Body of pancreas (tissue), 4 donors: ENCODE measurements at regions not wholly inside any gene's neighbourhood (a gene's known extent, or its start where the extent isn't known, plus 50 kb on each side); places are given as distances from the start of the nearest gene placed in this dataset.

Source experiments
- CTCF ChIP-seq, 7 experiments: fragments of 450-650 bp in 4 of 7; fragments of 200-600 bp in 3 of 7; sonication (generic) in 3 of 7; IDR thresholded peaks; one replicate each; pipeline ENCODE4 v1.5.1; 2016 to 2019; ENCODE audit warnings: antibody characterized with exemption in 7 of 7
- POLR2A ChIP-seq, 3 donors: fragments of 450-650 bp; IDR thresholded peaks; one replicate each; pipeline ENCODE4 v1.6.1; 2016; ENCODE audit warnings: antibody characterized with exemption in 3 of 3, mild to moderate bottlenecking in 2 of 3

- no peak for TF ChIP-seq CTCF (IDR thresholded peaks at IDR 0.05)
- no peak for TF ChIP-seq POLR2A (IDR thresholded peaks at IDR 0.05)
Measured at GRCh38 chr19:31485472-31485871, 136.2 kb upstream of the TSHZ3 start.
